Keratinocyte (primary cell): ENCODE measurements at regions not wholly inside any gene's neighbourhood (a gene's known extent, or its start where the extent isn't known, plus 50 kb on each side); places are given as distances from the start of the nearest gene placed in this dataset.

Experiments used
- DNase-seq: peaks from one replicate; pipeline ENCODE4 v3.0.0-alpha.2; 2011; ENCODE audit warnings: low read depth, missing footprints, low spot score
- FAIRE-seq: peaks from 2 replicates; lab custom pipeline; 2011; peaks lifted over from hg19 to GRCh38; lab: Jason Lieb, UNC
- H2AFZ ChIP-seq: 2 replicates; pipeline ENCODE4 v1.6.0; 2012; ENCODE audit warnings: low read length, control low read depth, inconsistent platforms; ENCODE audit not compliant: control insufficient read depth
- H3K27ac ChIP-seq: 2 replicates; pipeline ENCODE4 v1.5.1; 2011; ENCODE audit warnings: low read length; ENCODE audit not compliant: control insufficient read depth, insufficient read depth
- H3K27me3 ChIP-seq: 3 replicates; pipeline ENCODE4 v1.6.0; 2011; ENCODE audit warnings: low read length; ENCODE audit not compliant: control insufficient read depth, insufficient read depth; ENCODE audit errors: extremely low read depth
- H3K36me3 ChIP-seq, 2 experiments: 2 replicates in 1 of 2; 3 replicates in 1 of 2; pipeline ENCODE4 v1.5.1; 2011; ENCODE audit warnings: low read length in 2 of 2, mild to moderate bottlenecking in 1 of 2; ENCODE audit not compliant: control insufficient read depth in 2 of 2, insufficient read depth in 2 of 2; ENCODE audit errors: extremely low read depth in 1 of 2
- H3K4me1 ChIP-seq: 3 replicates; pipeline ENCODE4 v1.5.1; 2011; ENCODE audit warnings: low read length; ENCODE audit not compliant: control insufficient read depth, insufficient read depth; ENCODE audit errors: extremely low read depth
- H3K4me2 ChIP-seq: 3 replicates; pipeline ENCODE4 v1.6.0; 2011; ENCODE audit warnings: low read depth, low read length; ENCODE audit not compliant: control insufficient read depth, insufficient read depth; ENCODE audit errors: extremely low read depth
- H3K4me3 ChIP-seq, 3 experiments: fragments of 200-600 bp in 1 of 3; sonication (generic) in 1 of 3; 2 replicates in 2 of 3; 3 replicates in 1 of 3; pipeline ENCODE4 v1.5.1; 2011 to 2016; ENCODE audit warnings: low read length in 3 of 3, mild to moderate bottlenecking in 3 of 3, control low read depth in 2 of 3, inconsistent platforms in 1 of 3, low read depth in 1 of 3, mixed read lengths in 1 of 3, mixed run types in 1 of 3, moderate library complexity in 1 of 3; ENCODE audit not compliant: control insufficient read depth in 2 of 3, insufficient read depth in 2 of 3; ENCODE audit errors: extremely low read depth in 1 of 3
- H3K79me2 ChIP-seq: 2 replicates; pipeline ENCODE4 v1.6.0; 2012; ENCODE audit warnings: low read length; ENCODE audit not compliant: control insufficient read depth, insufficient read depth
- H3K9ac ChIP-seq: 3 replicates; pipeline ENCODE4 v1.6.0; 2011; ENCODE audit warnings: low read length; ENCODE audit not compliant: control insufficient read depth, insufficient read depth; ENCODE audit errors: extremely low read depth
- H3K9me1 ChIP-seq: 3 replicates; pipeline ENCODE4 v1.6.0; 2011; ENCODE audit warnings: low read length; ENCODE audit not compliant: control insufficient read depth, insufficient read depth; ENCODE audit errors: extremely low read depth
- H3K9me3 ChIP-seq: 2 replicates; pipeline ENCODE4 v1.5.1; 2012; ENCODE audit warnings: low read depth, low read length; ENCODE audit not compliant: control insufficient read depth
- H4K20me1 ChIP-seq: 3 replicates; pipeline ENCODE4 v1.6.0; 2011; ENCODE audit warnings: low read length; ENCODE audit not compliant: control insufficient read depth, insufficient read depth; ENCODE audit errors: extremely low read depth
- EZH2 ChIP-seq: IDR thresholded peaks from one replicate; pipeline ENCODE4 v1.6.1; 2012; ENCODE audit warnings: inconsistent platforms, mild to moderate bottlenecking, low read length, moderate library complexity
- dilution Hi-C: fragments of 300-500 bp; cut with MboI; formaldehyde crosslinking; loops from one replicate; pipeline ENCODE4 v1.7.0; 2020; ENCODE audit warnings: low sequenced_read_pairs; ENCODE audit not compliant: extremely low pct_ligation_motif_present
- TF ChIP-seq, protein P1 (sequence below), 3 experiments: IDR thresholded peaks in 1 of 3; conservative IDR thresholded peaks in 1 of 3; optimal IDR thresholded peaks in 1 of 3; 2 replicates in 2 of 3; 3 replicates in 1 of 3; pipeline versions ENCODE3 to v1.5.1; 2011; ENCODE audit warnings: low read length in 3 of 3, mild to moderate bottlenecking in 3 of 3, moderate library complexity in 2 of 3, control low read depth in 1 of 3, inconsistent platforms in 1 of 3; ENCODE audit not compliant: insufficient read depth in 2 of 3; ENCODE audit errors: extremely low read depth in 1 of 3

DNA sequence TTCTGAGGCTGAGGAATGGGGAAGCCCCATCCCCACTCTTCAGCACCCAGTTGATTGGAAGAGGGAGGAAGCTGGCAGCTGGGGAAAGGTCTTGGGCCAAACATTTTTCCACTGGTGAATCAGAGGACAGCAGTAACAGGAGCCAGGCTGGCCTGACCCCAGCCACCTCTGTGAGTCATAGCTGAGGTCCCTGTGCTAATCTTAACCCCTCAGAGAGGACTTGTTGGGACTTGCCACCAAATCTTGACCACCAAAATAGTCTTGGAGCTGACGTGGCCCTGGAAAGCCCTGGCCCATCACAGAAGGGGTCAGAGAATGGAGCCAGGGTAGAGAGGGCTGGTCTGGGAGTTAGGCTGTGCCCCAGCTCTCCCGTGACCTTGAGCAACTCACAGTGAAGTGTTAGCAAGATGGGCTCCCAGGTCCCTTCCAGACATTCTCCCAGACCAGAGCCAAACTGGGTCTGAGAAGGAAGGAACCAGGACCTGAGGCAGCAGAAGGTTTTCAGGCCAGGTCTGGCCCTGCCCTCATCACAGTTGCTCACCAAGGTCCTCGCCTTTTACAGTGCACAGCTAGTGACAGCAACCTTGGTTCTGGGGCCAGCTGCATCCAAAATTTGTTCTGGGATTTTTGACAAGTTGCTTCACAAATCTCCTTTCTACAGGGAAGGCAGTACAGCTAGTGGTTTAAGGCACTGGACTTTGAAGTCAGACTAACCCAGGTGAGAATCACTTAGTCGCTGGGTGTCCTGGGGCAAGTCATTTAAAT, 266.6 kb downstream of the CYP26B1 start:
- Histone ChIP-seq H3K9ac (no peak overlapping the region), H3K4me1 (peaks cover 2% of the 10 kb centered on the region), H2AFZ (no peak overlapping the region), H3K27ac (no peak overlapping the region), H3K36me3 (no peaks in the 10 kb centered on the region), H3K9me3 (peaks cover 4% of the 10 kb centered on the region), H3K4me2 (no peak overlapping the region), H3K9me1 (no peaks in the 10 kb centered on the region), H3K79me2 (no peaks in the 10 kb centered on the region), H3K27me3 (peaks cover 5% of the 10 kb centered on the region), H4K20me1 (no peaks in the 10 kb centered on the region), H3K4me3 (no peak overlapping the region)
- dilution Hi-C loops, result no loop called here
- peak; percentile 25 for DNase-seq
- FAIRE-seq, result peak; percentile 5
- TF ChIP-seq, protein P1, sequence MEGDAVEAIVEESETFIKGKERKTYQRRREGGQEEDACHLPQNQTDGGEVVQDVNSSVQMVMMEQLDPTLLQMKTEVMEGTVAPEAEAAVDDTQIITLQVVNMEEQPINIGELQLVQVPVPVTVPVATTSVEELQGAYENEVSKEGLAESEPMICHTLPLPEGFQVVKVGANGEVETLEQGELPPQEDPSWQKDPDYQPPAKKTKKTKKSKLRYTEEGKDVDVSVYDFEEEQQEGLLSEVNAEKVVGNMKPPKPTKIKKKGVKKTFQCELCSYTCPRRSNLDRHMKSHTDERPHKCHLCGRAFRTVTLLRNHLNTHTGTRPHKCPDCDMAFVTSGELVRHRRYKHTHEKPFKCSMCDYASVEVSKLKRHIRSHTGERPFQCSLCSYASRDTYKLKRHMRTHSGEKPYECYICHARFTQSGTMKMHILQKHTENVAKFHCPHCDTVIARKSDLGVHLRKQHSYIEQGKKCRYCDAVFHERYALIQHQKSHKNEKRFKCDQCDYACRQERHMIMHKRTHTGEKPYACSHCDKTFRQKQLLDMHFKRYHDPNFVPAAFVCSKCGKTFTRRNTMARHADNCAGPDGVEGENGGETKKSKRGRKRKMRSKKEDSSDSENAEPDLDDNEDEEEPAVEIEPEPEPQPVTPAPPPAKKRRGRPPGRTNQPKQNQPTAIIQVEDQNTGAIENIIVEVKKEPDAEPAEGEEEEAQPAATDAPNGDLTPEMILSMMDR (optimal IDR thresholded peaks at IDR 0.05 in 1 of 3, IDR thresholded peaks at IDR 0.05 in 1 of 3, conservative IDR thresholded peaks at IDR 0.05 in 1 of 3; ENCODE audit: extremely low read depth in 1 of 3, insufficient read depth in 2 of 3, low read length in 3 of 3), result no peak
- TF ChIP-seq EZH2, result no peak

DNA sequence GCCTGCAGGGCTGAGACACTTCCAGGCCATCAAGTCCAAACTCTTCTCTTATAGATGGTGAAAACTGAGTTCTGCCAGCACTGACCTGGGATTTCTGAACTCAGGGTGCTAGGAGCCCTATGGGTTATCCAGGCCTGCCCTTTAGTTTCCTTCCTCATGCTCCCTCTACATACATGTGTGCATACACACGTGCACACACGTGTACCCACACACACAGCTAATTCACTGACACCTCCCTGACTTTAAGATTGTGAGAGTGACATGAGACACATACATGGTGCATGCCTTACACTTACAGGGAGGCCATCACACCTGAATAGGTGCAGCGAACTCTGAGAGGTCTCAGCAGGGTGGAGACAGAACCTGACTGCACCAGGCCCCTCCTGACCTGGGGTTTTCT, 267.4 kb downstream of the CYP26B1 start:
- Histone ChIP-seq H3K27ac (no peak overlapping the region), H2AFZ (no peak overlapping the region), H3K9ac (no peak overlapping the region), H3K27me3 (peaks cover 5% of the 10 kb centered on the region), H3K9me3 (peaks cover 4% of the 10 kb centered on the region), H4K20me1 (no peaks in the 10 kb centered on the region), H3K79me2 (no peaks in the 10 kb centered on the region), H3K4me1 (peaks cover 2% of the 10 kb centered on the region), H3K4me2 (no peak overlapping the region), H3K9me1 (no peaks in the 10 kb centered on the region), H3K36me3 (no peaks in the 10 kb centered on the region), H3K4me3 (no peak overlapping the region)
- TF ChIP-seq, protein P1 (optimal IDR thresholded peaks at IDR 0.05 in 1 of 3, IDR thresholded peaks at IDR 0.05 in 1 of 3, conservative IDR thresholded peaks at IDR 0.05 in 1 of 3; ENCODE audit: extremely low read depth in 1 of 3, insufficient read depth in 2 of 3, low read length in 3 of 3), result no peak
- no peak for TF ChIP-seq EZH2
- dilution Hi-C loops, result no loop called here
- no peak for FAIRE-seq
- no peak for DNase-seq
